Hepatocyte (in vitro differentiated cells): ENCODE measurements at regions not wholly inside any gene's neighbourhood (a gene's known extent, or its start where the extent isn't known, plus 50 kb on each side); places are given as distances from the start of the nearest gene placed in this dataset.

ENCODE experiments used
- DNase-seq: peaks from one replicate; pipeline ENCODE4 v3.0.0-alpha.2; 2016; ENCODE audit warnings: low spot score
- H2AFZ ChIP-seq: fragments of 200-600 bp; sonication (generic); 2 replicates; pipeline ENCODE4 v1.6.0; 2016; ENCODE audit warnings: antibody characterized with exemption, mild to moderate bottlenecking
- H3K27ac ChIP-seq: fragments of 200-600 bp; sonication (generic); 2 replicates; pipeline ENCODE4 v1.5.1; 2016; ENCODE audit warnings: mild to moderate bottlenecking
- H3K27me3 ChIP-seq: fragments of 200-600 bp; sonication (generic); 2 replicates; pipeline ENCODE4 v1.6.1; 2016
- H3K36me3 ChIP-seq: fragments of 200-600 bp; sonication (generic); replicated peaks from 2 replicates; pipeline ENCODE4 v1.5.1; 2016; ENCODE audit warnings: low read depth; ENCODE audit not compliant: insufficient read depth
- H3K4me1 ChIP-seq: fragments of 200-600 bp; sonication (generic); 2 replicates; pipeline ENCODE4 v1.5.1; 2016; ENCODE audit warnings: mild to moderate bottlenecking, moderate library complexity; ENCODE audit not compliant: insufficient read depth
- H3K4me2 ChIP-seq: fragments of 200-600 bp; sonication (generic); 2 replicates; pipeline ENCODE4 v1.6.0; 2016
- H3K4me3 ChIP-seq: fragments of 200-600 bp; sonication (generic); 2 replicates; pipeline ENCODE4 v1.5.1; 2016; ENCODE audit warnings: mild to moderate bottlenecking
- H3K79me2 ChIP-seq: fragments of 200-600 bp; sonication (generic); 2 replicates; pipeline ENCODE4 v1.6.0; 2017; ENCODE audit warnings: mild to moderate bottlenecking
- H3K9me2 ChIP-seq: fragments of 200-600 bp; sonication (generic); replicated peaks from 2 replicates; pipeline ENCODE4 v1.6.0; 2017; ENCODE audit warnings: mild to moderate bottlenecking; ENCODE audit not compliant: insufficient read depth
- H3K9me3 ChIP-seq: fragments of 200-600 bp; sonication (generic); 2 replicates; pipeline ENCODE4 v1.5.1; 2016; ENCODE audit warnings: low read depth, mild to moderate bottlenecking
- H4K20me1 ChIP-seq: fragments of 200-600 bp; sonication (generic); 2 replicates; pipeline ENCODE4 v1.6.0; 2016; ENCODE audit warnings: mild to moderate bottlenecking; ENCODE audit not compliant: insufficient read depth, poor library complexity, severe bottlenecking
- EZH2 ChIP-seq: fragments of 200-600 bp; sonication (generic); IDR thresholded peaks from 2 replicates; pipeline ENCODE4 v1.6.1; 2016; ENCODE audit warnings: antibody characterized with exemption, mild to moderate bottlenecking, borderline replicate concordance
- EZH2phosphoT487 ChIP-seq: fragments of 200-600 bp; sonication (generic); IDR thresholded peaks from one replicate; pipeline ENCODE4 v1.6.1; 2018; ENCODE audit warnings: antibody characterized with exemption, mild to moderate bottlenecking, low read depth, moderate library complexity; ENCODE audit not compliant: unreplicated experiment, severe bottlenecking
- WGBS: methylation state at CpG from one replicate; pipeline ENCODE4 v1.1.6; 2016; ENCODE audit warnings: low lambda C conversion rate; ENCODE audit errors: missing lambda C conversion rate; 5-methylcytosine and 5-hydroxymethylcytosine counted together
- TF ChIP-seq, protein P1 (sequence below): fragments of 200-600 bp; sonication (generic); IDR thresholded peaks from 2 replicates; pipeline ENCODE4 v1.5.1; 2016; ENCODE audit warnings: antibody characterized with exemption, mild to moderate bottlenecking; ENCODE audit not compliant: poor library complexity

DNA sequence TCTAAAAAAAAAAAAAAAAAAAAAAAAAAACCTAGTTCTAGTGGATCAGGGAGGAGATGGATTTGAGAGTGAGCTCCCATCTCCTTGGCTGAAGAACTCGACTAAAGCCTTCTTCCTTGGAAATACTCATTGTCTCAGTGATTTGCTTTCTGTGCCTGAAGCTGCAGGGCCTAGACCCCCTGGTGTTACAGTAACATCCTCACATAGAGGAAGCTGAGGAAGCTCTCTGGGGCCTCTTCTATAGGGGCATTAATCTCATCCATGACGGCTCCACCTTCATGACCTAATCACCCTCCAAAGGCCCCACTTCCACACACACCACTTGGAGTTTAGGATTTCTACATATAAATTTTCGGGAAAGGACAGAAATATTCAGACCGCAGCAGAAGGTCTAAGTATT is 95.9 kb upstream of the ETS2 start:
- Histone ChIP-seq H3K4me3 (no peak overlapping the region), H2AFZ (no peak overlapping the region), H3K4me2 (no peak overlapping the region), H3K36me3 (no peaks in the 10 kb centered on the region), H3K27ac (no peak overlapping the region), H3K4me1 (no peaks in the 10 kb centered on the region), H3K9me3 (no peaks in the 10 kb centered on the region), H3K27me3 (no peaks in the 10 kb centered on the region), H3K79me2 (no peaks in the 10 kb centered on the region), H3K9me2 (no peaks in the 10 kb centered on the region), H4K20me1 (no peaks in the 10 kb centered on the region)
- DNase-seq: no peak
- TF ChIP-seq EZH2: no peak
- TF ChIP-seq, protein P1, sequence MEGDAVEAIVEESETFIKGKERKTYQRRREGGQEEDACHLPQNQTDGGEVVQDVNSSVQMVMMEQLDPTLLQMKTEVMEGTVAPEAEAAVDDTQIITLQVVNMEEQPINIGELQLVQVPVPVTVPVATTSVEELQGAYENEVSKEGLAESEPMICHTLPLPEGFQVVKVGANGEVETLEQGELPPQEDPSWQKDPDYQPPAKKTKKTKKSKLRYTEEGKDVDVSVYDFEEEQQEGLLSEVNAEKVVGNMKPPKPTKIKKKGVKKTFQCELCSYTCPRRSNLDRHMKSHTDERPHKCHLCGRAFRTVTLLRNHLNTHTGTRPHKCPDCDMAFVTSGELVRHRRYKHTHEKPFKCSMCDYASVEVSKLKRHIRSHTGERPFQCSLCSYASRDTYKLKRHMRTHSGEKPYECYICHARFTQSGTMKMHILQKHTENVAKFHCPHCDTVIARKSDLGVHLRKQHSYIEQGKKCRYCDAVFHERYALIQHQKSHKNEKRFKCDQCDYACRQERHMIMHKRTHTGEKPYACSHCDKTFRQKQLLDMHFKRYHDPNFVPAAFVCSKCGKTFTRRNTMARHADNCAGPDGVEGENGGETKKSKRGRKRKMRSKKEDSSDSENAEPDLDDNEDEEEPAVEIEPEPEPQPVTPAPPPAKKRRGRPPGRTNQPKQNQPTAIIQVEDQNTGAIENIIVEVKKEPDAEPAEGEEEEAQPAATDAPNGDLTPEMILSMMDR: no peak
- no peak for TF ChIP-seq EZH2phosphoT487
- 83% methylated on average over 4 of the region's 4 CpGs for WGBS

DNA sequence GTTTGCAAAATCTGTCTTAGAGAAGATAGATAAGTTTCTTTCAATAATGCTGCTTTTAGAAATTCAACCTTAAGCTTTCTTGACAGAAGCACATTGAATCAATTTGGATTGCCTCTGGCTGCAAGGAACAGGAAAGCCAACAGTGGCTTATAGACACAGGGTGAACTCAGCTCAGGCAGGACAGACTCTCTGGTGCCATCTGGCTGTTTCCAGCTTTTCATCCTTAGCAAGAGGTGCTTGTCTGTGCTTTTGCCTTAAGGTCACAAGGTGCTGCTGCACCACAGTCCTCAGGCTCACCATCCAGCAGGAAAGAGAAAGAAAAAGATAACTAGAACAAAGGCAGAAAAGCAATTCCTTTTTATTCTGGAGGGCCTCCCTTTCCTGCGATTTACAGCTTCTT is 93.7 kb upstream of the ETS2 start:
- Histone ChIP-seq H3K27ac (no peak overlapping the region), H2AFZ (no peak overlapping the region), H3K9me2 (no peaks in the 10 kb centered on the region), H4K20me1 (no peaks in the 10 kb centered on the region), H3K27me3 (no peaks in the 10 kb centered on the region), H3K9me3 (no peaks in the 10 kb centered on the region), H3K36me3 (no peaks in the 10 kb centered on the region), H3K4me2 (no peak overlapping the region), H3K79me2 (no peaks in the 10 kb centered on the region), H3K4me1 (no peaks in the 10 kb centered on the region), H3K4me3 (no peak overlapping the region)
- no peak for TF ChIP-seq EZH2
- TF ChIP-seq, protein P1: peak; percentile 55
- no peak for TF ChIP-seq EZH2phosphoT487
- whole genome bisulfite sequencing: 54% methylated on average over 1 of the region's 1 CpG
- peak; percentile 59 for DNase-seq

- Histone ChIP-seq H4K20me1 (no peaks in the 10 kb centered on the region), H3K9me3 (no peaks in the 10 kb centered on the region), H3K9me2 (no peaks in the 10 kb centered on the region), H3K4me3 (no peak overlapping the region), H3K27me3 (no peaks in the 10 kb centered on the region), H3K79me2 (no peaks in the 10 kb centered on the region), H3K4me1 (no peaks in the 10 kb centered on the region), H3K4me2 (no peak overlapping the region), H3K36me3 (no peaks in the 10 kb centered on the region), H3K27ac (no peak overlapping the region), H2AFZ (no peak overlapping the region)
- no peak for DNase-seq
- WGBS: 95% methylated on average over 3 of the region's 3 CpGs
- TF ChIP-seq EZH2 (no peak), EZH2phosphoT487 (no peak)
- TF ChIP-seq, protein P1: no peak
These were observed 93.1 kb upstream of the ETS2 start for GRCh38 chr21:38712664-38713063.
